Suprapubic skin (tissue), 4 donors: ENCODE measurements at regions not wholly inside any gene's neighbourhood (a gene's known extent, or its start where the extent isn't known, plus 50 kb on each side); places are given as distances from the start of the nearest gene placed in this dataset.

Experiments
- EP300 ChIP-seq: sonication (generic); formaldehyde crosslinking; IDR thresholded peaks from one replicate; pipeline ENCODE4 v1.6.1; 2017; ENCODE audit warnings: antibody characterized with exemption
- POLR2A ChIP-seq, 2 donors: fragments of 450-650 bp; IDR thresholded peaks; one replicate each; pipeline ENCODE4 v1.6.1; 2017; ENCODE audit warnings: antibody characterized with exemption in 2 of 2, mild to moderate bottlenecking in 2 of 2, moderate library complexity in 2 of 2
- POLR2AphosphoS5 ChIP-seq, 3 donors: sonication (generic); formaldehyde crosslinking; IDR thresholded peaks; one replicate each; pipeline ENCODE4 v1.6.1; 2017; ENCODE audit warnings: antibody characterized with exemption in 3 of 3
- TF ChIP-seq, protein P1 (sequence below), 2 donors: fragments of 200-600 bp in 1 of 2; fragments of 450-650 bp in 1 of 2; sonication (generic) in 1 of 2; IDR thresholded peaks; one replicate each; pipeline ENCODE4 v1.5.1; 2016 to 2019; ENCODE audit warnings: antibody characterized with exemption in 2 of 2, mild to moderate bottlenecking in 1 of 2, moderate library complexity in 1 of 2

DNA sequence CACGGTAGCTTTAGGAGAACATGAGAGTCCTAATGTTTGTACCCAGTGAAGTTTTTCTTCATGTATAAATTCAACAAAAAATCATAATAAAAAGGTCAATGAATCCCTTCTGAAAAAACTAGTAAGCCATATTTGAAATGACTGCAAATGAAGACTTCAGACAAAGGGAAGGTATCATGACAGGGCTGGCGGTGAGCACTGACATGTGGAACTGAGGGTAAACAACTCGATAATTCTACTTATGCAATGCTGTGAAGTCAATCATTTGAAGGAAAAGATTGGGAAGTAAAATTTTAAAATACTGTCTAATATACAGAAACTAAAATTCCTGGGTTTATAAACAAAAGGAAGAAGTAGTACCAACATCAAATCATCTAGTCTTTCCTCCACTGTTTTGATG, 190.2 kb upstream of the COPS8 start:
- TF ChIP-seq POLR2AphosphoS5 (IDR thresholded peaks at IDR 0.05): no peak
- no peak for TF ChIP-seq POLR2A (IDR thresholded peaks at IDR 0.05)
- TF ChIP-seq, protein P1, sequence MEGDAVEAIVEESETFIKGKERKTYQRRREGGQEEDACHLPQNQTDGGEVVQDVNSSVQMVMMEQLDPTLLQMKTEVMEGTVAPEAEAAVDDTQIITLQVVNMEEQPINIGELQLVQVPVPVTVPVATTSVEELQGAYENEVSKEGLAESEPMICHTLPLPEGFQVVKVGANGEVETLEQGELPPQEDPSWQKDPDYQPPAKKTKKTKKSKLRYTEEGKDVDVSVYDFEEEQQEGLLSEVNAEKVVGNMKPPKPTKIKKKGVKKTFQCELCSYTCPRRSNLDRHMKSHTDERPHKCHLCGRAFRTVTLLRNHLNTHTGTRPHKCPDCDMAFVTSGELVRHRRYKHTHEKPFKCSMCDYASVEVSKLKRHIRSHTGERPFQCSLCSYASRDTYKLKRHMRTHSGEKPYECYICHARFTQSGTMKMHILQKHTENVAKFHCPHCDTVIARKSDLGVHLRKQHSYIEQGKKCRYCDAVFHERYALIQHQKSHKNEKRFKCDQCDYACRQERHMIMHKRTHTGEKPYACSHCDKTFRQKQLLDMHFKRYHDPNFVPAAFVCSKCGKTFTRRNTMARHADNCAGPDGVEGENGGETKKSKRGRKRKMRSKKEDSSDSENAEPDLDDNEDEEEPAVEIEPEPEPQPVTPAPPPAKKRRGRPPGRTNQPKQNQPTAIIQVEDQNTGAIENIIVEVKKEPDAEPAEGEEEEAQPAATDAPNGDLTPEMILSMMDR (IDR thresholded peaks at IDR 0.05): no peak
- no peak for TF ChIP-seq EP300
